HS-5 (cell line): ENCODE measurements at regions not wholly inside any gene's neighbourhood (a gene's known extent, or its start where the extent isn't known, plus 50 kb on each side); places are given as distances from the start of the nearest gene placed in this dataset.

Source experiments
- DNase-seq: peaks from one replicate; pipeline ENCODE4 v3.0.0-alpha.2; 2012; ENCODE audit warnings: low read depth

DNA sequence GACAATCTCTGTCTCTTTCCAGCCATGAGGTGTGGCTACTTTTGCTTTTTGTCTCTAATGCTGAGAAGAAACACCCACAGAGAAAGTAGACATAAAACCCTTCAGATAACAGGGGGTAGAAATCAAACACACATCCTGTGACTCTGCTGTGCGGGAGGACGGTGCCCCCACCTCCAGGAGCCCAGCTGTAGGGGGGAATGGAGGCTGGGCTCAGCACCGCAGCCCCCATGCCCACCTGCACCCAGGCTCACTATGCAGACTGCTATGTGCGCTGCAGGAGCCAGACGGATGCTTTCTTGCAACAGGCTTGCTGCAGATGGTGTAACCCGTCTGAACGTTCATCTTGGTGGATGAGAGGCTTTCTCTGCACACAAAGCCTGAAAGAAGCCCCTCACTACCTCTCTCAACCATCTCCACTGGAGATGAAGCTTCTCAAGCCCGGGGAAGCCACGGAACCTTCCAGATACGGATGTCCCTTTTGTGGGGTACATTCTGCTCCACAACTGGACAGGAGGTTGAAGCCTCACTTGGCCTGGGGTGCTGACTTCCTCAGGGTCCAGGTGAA is 207.2 kb downstream of the GADD45G start:
- DNase-seq: no peak

DNA sequence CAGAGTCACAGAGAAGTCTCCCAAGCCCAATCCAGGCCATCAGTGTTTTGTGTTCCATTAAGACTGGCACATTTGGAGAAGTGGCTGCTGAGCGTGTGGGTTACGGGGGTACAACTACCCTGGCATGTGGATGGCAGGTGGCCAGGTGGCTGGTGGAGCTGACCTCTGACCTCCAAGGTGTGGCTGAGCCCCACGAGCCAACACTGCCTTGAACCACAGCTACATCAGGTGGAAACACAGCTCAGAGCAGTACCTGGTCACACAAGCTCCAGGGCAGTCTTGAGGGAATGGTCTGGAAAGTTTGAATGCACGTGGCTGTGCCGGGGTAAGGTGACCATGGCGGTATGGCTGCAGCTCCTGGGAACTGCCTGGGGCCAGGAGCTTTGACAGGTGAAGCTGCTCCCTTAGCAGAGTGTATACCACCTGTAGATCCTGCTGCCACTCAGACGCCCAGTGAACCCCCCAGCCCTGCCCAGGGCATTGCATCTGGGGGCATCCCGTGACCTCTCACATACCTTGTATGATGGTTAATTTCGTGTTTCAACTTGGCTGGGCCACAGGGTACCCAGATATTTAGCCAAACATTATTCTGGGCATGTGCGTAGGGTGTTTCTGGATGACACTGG is 207.9 kb downstream of the GADD45G start:
- DNase-seq: no peak

DNA sequence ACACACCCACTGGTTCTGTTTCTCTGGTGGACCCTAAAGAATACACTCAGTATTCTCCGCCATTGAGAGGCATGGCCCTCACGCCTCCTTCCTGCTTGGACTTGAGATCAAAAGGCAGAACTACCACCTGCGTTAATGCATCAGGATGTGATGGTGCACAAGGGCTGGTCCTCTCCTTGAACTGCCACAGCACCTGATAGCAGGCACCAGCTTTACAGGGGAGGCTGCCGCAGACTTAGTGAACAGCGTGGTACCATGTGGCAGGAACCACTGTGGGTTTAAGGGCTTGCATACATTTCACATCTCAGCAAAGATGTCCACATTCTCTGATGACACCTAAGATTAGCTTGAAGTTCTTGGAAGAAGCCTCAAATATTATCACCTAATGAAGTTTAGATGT is 208.7 kb downstream of the GADD45G start:
- DNase-seq: no peak

DNA sequence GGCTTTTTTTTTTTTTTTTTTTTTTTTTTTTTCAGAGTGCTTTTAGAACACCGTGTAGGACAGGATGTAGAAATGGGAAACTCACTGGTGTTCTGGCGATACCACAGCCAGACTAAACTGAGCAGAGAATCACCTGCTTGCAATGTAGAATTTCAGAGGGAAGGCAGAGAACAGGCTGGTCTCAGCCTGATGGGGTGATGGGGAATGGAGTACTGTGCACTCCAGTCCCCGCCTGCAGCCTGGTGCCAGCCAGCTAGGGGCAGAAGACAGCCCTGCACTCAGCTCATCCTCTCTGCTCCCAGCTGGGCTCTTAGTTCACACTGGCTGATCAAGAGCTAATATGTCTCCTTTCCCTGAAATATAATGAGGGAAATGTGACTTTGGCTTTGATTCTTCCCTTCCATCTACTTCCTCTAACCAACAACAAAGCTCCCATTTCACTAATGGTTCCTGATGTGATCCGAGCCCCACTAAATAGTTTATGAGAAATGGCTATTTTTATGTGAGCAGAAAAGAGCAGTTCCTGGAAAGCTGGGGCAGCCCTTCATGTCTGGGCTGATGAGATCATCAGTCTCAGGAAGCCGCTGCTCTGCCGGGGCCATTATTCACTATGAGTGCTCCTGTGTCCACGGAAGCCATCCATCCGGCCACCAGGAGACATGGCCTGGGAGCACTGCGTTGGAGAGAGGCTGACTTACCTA is 209.7 kb downstream of the GADD45G start:
- DNase-seq: no peak

DNA sequence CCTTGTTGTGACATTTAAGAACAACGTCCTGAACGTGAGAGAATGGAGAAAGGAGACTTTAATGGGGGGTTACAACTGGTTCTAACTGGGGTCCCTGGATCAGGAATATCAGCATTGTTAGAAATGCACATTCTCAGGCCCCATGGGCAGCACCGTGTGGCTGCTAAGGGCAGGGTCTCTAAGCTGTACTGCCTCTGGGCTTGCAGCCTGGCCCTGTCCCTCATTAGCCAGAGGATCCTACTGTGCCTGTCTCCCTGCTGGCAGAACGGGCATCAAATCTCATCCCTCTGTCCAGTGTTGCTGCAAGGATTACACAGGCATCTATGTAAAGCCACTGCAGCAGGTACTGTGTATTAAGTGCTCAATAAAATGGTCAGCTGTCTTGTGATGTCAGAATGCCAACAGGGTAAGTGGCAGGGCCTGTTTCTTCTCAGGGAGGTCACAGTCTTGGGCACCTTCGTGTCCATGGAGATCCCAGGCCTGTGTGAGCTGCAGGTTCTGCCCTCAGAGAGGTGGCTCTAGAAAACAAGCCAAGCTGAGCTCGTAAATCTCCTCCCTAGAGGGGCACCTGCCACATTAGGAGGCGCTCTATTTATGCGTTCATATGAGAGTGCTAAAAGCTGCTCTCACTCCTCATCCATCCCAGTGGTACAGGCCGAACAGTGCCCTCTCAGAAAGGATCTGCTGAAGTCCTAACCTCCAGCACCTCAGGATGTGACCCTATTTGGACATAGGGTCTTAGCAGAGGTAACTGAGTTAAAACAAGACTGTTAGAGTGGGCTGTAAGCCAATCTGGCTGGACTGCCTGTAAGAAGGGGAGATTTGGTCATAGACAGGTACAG is 210.5 kb downstream of the GADD45G start:
- no peak for DNase-seq

DNA sequence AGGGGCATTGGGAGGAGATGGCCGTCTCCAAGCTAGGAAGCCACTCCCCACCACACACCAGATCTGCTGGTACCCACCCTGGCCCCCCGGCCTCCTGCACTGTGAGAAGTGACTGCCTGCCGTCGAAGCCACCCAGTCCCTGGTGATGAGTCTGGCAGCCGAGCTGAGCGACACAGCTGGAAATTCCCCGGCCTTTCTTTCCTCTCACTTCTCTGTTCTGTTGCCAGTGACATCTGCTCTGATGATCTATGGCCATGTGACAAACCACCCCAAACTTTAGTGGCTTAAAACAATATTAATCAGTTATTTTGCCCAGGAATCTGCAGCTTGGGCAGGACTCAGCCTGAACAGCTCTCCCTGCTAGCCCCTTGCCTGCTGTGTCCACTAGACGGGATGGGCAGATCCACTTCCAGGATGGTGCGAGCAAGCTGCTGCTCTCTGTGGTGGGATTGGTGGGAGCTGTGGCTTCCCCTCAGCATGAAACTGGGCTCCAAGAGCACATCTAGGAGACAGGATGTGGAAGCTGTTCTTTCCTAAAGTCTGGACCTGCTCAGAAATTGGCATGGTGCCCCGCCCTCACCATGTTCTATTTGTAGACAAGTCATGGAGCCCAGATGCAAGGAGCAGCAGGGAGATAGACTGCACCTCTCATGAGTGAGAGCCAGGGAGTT is 211.2 kb downstream of the GADD45G start:
- no peak for DNase-seq

DNA sequence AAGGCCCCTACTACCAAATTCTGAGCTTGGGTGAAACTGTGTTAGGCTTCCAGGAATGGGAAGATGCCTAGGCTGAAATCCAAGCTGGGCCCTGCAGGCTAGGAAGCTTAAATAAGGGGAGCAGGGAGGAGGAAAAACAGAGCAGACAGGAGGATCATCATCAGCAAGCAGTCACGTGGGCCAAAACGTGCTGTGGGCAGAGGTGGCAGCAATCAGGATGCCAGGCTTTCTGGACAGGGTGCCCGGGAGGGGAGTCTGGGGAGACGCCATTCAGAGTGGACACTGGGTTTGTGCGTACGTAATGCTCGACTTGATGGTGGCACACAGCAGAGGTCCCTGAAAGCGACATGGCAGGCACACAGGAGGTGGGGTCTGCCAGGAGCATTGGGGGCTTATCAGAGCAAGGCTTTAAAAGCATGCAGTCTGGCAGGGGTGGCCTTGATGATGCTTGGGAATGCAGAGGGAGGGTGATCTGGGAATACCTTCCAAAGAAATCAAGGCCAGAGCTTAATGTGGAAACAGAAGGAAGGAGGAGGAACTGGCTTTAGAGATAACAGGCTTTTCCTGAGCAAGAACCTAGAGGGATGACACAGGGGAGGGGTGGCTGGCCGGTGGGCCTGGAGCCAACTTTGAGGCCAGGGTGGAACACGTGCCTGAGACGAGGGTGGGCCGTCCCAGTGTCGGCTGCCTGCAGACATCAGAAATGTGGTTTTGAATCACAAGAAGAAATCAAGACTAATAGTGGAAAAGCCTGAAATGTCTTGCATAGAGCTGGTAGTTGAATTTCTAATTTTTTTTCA is 212.5 kb downstream of the GADD45G start:
- DNase-seq: no peak

DNA sequence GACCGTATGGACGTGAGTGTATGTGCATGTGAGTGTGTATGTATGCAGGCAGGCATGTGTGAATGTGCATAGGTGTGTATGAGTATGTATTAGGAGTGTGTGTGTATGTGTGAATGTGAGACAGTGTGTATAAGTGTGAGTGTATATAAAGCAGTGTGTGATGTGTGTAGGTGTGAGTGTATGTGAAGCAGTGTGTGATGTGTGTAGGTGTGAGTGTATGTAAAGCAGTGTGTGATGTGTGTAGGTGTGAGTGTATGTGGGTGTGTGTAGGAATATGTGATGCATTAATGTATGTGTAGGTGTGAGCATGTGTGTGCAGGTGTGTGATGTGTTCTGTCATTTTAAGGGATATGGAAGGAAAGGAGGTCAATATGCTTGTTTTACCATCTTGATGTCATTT is 215.5 kb downstream of the GADD45G start:
- DNase-seq: no peak

DNA sequence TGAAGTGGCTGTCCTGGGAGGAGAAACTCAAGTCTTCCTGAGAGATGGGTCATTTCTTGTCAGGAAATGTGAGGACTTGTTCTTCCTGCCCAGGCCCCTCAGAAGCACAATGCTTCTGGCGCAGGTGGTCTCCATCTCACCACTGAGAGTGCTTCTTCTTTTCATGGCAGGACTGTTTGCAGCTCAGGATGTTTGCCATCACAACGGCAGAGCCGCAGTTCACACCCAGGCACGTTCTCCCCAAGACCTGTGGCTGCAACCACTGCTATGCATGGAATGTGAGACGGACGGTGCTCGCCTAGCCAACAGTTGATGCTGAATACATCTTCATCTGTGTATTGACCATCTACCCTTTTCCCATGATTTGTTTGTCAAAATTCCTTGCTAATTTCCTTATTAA is 216.3 kb downstream of the GADD45G start:
- DNase-seq: no peak

DNA sequence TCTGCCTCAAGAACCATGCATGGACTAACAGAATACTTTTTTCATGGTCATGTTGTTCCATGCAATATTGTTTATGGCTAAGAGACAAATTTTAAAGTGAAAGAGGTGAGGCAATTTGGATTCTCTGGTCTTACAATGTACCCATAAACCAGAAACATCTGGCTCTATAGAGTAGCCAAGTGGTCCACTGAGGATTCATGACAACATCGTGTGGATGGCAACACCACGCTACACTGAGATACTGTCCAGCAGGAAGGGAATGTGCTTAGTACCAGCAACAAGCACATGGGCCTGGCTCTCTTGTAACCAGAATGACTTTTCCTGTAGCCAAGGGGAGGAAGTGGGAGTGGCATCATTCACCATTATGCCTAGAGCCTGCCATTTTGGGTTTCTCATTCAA is 218.2 kb downstream of the GADD45G start:
- no peak for DNase-seq

DNA sequence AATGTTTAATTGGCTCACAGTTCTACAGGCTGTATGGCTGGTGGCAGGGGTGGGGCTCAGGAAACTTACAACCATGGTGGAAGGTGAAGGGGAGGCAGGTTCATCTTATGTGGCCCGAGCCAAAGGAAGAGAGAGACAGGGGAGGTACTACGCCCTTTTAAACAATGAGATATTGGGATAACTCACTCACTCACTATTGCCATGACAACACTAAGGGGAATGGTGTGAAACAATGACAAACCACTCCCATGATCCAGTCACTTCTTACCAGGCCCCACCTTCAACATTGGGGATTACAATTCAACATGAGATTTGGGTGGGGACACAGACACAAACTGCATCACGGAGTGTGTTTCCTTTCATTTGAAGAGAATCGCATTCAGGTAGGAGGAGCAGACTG is 220.9 kb downstream of the GADD45G start:
- no peak for DNase-seq

DNA sequence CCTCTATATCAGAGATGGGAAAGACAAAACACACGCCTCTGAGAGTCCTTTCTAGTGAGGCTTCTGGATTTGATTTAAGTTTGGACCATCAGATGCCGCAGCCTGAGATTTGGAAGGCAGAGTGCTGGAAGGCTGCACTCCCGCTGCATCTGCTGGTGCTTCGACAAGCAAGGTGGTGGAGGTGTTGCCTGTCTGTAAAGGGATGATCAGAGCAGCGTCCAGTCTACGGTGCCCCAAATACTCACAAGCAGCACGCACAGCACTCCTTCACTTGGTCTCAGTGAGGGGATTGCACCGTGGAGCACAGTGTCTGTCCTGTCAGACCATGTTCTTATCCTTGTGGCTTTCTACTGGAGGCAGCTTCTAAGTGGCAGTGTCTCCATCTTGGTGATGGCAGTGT is 221.4 kb downstream of the GADD45G start:
- no peak for DNase-seq

DNA sequence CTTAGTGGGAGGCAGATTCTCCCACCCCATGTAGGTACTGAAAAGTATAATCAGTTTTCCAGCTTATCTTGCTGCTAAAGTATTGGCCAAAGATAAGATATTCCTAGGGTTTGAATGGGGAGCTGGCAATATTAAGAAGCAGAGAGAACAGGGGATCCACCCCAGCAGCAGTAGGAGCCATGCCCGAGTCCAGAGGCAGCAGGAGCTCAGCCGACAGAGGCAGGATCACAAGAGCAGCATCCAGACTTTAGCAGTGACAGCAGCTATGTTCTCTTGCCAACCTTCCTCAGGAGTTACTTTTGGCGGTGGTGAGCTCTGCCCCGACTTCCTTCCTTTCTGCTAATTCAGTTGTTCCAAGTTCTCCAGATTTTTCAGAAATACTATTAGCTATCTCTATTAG is 224.5 kb downstream of the GADD45G start:
- no peak for DNase-seq

DNA sequence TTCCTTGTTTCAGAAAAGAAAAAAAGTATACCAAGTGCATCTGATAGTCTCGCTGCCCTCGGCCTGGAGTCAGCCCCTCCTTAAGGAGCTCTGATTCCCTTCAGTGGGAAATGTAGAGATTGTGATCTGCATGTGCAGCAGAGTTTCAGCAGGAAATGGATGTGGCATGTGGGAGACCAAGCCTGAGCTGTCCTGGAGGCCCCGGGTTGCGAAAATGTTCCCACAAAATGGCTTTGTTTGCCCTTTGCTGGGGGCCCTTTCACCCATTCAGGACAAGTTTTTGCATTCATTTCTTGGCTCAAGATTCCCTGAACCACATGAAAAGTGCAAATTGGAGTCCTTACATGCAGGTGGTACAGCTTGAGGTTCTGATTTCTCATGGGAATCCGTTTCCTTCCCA is 230.9 kb downstream of the GADD45G start:
- DNase-seq: no peak

DNA sequence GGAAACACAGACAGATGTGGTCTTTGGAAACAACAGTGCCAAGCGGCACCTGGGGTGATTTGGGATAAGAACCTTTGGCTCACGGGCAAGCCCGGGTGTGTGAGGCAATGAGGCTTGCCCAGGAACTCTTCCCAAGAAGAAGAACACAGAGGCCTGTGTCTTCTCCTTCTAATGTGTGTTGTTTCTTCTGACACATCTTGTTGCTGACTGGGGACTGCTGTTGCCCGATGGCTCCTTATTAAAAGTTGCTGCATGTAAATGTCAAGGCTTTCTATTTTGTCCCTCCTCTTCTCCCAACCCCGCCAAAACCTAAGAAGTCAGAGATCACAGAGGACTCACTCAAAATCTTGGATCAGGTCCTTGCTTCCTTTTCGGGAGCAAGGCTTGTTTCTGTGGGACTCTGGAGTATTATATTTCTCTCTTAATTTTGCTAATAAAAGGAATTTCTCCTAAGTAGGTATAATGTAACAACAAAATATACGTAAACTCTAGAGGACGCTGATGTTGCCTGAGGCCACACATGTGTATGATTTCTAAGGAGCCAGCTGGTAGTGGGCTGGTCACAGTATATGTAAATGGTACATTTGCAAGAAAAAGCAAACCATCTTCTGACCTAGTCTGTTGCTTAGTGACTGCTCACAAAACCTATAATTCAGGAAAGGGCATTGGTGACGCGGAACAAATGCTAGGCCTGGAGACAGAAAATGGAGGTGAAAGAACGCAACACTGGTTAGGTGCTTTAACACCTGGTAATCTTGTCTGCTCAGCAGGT is 232.5 kb downstream of the GADD45G start:
- no peak for DNase-seq

DNA sequence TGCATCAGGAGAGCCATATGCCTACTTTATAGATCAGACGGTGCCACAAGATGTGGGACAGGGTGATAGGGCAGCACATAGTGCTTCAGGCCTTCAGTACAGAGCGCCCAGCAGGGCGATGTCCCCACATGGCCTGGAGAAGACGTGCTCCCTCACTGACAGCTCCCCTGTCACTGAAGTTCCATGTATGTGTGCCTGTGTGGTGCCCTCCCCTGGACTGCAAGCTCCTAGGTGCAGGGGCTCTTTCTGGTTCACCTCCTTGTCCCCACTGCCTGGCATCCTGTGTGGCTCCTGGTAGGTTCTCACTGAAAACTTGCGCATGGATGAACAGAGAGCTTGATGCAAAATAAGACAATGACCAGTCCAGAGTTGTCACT is 233.1 kb downstream of the GADD45G start:
- no peak for DNase-seq

DNA sequence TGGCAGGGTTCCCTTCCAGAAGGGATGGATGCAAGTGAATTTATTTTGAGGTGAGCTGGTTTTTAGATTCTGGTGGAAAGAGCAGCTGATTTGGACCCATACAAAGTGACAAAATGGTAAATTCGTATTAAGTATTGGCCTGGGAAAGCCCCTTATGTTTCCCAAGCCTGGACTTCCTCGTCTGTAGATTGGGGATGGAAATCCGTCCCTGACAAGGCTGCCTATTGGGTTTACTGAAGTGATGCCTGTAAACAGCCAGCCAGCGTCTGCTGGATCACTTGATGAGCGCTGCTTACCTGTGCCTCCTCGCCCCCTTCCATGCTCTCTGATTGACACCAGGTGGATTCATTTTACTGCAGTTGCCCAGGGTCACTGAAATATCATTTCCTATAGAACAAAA is 233.8 kb downstream of the GADD45G start:
- no peak for DNase-seq

DNA sequence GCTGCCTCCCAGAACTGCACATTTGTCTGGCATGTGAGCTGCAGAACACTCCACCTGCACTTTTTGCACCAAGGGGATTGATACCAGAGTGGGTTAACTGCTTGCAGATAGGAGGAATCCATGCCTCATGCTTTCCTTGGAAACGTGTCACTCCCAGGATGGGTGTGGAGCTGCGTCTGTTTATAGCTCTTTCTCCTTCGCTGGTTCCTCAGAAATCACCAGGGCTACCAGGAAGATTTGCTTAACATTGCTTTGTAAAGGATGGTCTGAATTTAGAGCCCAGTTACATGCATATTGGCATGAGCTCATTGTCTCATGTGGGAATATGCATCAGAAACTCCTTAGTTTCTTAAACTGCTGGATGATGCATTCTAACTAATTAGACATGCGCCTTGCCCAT is 234.6 kb downstream of the GADD45G start:
- DNase-seq: no peak

DNA sequence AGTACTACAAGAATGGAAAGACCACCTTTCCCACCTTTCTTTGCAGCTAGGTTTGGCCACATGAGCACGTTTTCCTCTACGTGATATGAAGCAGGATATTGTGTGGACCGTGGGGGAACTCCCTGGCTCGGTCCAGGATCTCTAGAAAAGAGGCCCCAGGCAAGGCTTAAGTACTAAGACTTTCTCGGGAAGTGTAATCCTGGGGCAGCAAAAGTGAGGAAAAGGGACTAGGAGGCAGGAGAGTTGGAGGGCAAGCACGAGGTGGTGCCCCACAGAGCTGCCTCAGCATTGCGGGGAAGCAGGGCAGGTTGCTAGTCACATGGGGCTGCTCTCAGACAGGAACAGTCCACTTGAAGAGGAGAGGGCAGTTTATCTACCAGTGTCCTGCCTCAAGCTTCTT is 235.1 kb downstream of the GADD45G start:
- DNase-seq: no peak

DNA sequence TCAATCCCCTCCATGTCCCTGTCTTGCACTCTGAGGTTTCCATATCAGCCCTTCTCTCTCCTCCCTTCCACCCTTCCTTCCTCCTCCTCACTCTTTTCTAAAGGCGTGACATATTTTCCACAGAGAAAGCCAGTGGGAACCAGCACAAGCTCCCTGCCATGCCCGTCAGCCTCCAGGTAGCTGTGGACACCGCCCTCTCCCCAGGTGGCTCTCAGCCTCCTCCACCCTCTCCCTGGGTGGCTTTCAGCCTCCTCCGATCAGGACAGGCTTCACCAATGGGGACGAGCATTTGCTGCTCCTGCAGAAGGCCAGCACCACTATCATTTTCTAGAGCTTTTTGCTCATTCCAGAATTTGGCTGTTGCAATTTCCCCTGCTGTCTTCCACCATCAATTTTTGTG is 236.6 kb downstream of the GADD45G start:
- no peak for DNase-seq

DNA sequence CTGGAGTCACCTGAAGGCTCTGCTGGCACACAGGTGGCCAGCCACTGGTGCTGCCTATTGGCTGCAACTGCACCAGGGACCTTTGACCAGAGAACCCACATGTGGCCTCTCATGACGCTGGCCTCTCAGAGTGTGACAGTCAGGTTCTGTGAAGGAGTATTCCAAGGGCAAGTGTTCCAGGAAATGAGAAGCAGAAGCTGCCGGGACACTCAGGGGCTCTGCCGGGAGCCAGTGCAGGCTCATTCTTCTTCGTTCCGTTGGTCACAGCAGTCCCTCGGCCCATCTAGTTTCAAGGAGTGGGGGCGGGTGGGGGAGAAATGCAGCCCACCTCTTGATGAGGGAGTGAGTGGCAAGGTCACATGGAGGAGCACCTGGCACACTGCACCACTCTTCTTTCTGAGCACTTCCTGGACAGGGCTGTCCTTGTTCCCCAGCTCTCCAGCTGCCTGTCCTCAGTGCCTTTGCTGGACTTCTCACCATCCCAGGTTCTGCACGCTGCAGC is 237.5 kb downstream of the GADD45G start:
- DNase-seq: no peak
